ENCODE measurements at regions not wholly inside any gene's neighbourhood (a gene's known extent, or its start where the extent isn't known, plus 50 kb on each side); places are given as distances from the start of the nearest gene placed in this dataset.
"Not testable (repeated sequence)": the region's sequence is repeated elsewhere in the genome, so short reads cannot be mapped to it uniquely, and the experiment has no call there.

DNA sequence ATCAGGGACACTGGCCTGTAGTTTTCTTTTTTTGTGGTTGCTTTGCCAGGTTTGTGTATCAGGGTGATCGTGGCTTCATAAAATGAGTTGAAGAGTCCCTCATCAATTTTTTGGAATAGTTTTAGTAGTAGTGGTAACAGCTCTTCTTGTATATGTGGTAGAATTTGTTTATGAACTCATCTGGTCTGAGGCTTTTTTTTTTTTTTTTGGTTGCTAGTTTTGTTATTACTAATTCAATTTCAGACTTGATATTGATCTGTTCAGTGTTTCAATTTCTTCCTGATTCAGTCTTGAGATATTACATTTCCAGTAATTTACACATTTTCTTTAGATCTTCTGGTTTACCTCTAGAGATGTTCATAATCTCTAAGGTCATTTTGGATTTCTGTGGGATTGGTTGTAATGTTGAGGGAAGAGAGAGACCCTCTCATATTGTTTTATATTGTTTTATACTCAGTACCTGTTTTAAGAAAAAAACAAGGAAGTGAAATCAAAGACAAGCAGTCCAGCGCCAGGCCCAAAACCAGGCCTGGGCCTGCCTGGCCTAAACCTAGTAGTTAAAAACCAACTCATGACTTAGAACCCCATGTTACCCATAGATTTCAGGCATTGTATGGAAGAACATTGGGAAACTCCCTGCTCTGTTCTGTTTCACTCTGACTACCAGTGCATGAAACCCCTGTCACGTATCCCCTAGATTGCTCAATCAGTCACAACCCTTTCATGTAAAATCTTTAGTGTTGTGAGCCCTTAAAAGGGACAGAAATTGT, 836.7 kb upstream of the NDST4 start:
- TF ChIP-seq, protein P1, sequence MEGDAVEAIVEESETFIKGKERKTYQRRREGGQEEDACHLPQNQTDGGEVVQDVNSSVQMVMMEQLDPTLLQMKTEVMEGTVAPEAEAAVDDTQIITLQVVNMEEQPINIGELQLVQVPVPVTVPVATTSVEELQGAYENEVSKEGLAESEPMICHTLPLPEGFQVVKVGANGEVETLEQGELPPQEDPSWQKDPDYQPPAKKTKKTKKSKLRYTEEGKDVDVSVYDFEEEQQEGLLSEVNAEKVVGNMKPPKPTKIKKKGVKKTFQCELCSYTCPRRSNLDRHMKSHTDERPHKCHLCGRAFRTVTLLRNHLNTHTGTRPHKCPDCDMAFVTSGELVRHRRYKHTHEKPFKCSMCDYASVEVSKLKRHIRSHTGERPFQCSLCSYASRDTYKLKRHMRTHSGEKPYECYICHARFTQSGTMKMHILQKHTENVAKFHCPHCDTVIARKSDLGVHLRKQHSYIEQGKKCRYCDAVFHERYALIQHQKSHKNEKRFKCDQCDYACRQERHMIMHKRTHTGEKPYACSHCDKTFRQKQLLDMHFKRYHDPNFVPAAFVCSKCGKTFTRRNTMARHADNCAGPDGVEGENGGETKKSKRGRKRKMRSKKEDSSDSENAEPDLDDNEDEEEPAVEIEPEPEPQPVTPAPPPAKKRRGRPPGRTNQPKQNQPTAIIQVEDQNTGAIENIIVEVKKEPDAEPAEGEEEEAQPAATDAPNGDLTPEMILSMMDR (IDR thresholded peaks at IDR 0.05), result not testable (repeated sequence)
- TF ChIP-seq POLR2A, POLR2AphosphoS5 (IDR thresholded peaks at IDR 0.05): not testable (repeated sequence)
